ELF-1 (cell line): ENCODE measurements at regions not wholly inside any gene's neighbourhood (a gene's known extent, or its start where the extent isn't known, plus 50 kb on each side); places are given as distances from the start of the nearest gene placed in this dataset.
"Not testable (repeated sequence)": the region's sequence is repeated elsewhere in the genome, so short reads cannot be mapped to it uniquely, and the experiment has no call there.

Experiments
- DNase-seq: peaks from one replicate; pipeline ENCODE4 v3.0.0-alpha.2; 2016; ENCODE audit warnings: low read depth, low spot score

DNA sequence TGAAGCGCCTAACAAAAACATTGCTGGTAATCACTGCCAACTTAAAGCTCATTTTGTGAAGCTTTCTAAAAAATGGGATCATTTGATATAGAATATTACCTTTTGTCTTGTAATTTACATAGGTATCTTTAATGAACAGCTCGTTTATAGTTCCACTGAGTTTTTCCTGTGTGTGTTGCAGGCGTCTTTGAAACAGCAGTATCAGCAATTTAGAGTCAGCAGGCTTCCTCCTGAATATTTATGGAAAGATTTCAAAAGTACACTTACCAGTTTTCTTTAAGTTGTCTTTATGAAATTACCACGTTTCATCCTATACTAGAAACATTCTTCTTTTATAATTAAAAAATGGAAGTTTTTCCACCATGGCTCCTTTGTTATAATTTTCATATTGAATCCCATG, 140.3 kb upstream of the GRIN3A start:
- no peak for DNase-seq

DNA sequence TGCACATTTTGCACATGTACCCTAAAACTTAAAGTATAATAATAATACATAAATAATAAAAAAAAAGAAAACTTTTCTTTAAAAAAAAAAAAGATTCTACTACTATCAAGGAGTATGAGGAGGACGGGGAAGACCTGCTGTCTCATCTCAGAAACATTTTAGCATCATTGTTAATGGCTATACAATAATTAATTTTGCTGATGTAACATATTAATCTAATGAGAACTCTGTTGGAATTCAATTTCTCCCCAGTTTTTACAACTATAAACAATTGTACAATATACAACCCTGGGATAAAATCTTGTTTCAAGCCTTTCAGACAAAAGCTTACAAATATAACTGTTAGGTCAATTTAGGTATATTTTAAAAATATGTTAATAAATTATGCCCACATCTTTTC, 139.0 kb upstream of the GRIN3A start:
- no peak for DNase-seq

DNA sequence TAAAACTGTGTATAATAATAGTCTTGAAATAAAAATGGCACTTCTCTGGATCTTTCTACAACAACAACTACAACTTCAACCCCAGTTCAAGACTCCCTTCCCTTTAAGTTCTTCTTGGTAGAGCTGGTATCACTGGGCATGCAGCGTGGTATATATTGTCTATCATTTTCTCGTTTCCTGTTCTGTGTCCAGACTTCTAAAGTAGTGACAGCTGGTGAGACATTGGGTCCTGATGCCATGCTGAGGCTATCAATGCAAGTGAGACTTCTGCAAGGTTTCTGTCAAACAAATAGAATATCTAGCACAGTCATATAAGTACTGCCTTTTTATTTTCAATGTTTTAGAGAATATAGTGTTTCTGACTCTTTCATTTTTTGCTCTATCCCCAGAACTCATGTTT, 123.0 kb upstream of the GRIN3A start:
- no peak for DNase-seq

DNA sequence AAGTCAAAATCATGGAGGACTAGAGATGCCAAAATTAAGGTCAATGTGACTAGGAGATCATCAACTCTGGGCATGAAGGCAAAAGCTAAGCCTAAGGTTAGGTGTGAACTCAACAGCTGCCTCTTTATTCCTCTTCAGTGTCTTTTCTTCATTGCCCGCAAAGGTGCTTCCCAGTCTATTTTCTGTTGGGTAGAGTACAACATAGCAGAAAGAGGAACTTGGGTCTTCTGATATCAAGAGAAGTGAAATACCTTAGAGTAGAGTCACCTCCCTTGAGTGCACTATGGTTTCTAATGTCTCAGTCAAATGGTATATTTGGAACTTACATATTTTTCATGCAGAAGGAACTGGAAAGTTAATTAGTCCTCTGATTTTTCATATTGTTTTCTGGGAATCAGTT, 122.5 kb upstream of the GRIN3A start:
- no peak for DNase-seq

DNA sequence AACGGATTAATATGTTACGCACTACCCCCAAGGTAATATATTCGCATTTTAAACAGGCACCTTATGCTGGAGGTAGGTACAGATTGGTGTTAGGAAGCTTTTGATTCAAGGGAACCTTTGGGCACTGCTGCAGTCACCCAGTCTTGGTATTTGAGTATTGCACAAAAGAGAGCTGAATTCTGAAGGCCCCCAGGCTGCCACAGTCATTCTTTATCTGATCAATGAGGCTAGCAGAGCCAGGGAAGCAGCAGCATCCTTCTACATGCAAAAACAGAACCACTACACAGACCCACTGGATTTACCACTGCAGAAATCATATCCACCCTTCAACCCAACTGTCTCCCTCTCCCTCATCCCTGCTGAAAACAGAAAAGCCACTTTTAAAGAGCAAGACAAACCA, 121.2 kb upstream of the GRIN3A start:
- DNase-seq: no peak

DNA sequence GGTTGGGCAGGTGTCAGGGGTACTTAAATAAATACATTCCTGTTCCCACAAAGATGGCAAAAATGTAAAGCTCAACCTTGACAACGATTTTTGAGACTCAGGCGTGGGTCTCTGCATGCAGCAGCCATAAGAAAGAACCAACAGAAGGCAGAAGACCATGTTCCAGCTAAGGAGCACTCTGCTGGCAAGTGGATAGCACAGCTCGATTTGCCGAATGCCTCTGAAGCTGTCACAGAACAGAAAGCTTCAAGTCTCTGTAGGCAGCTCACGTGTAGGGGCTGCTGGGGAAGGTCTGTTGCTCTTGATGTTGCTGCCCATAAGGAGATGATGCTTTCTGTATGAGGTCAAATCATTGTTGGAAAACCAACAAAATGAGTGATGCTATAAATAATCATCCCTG, 119.6 kb upstream of the GRIN3A start:
- no peak for DNase-seq

- DNase-seq: no peak
Measured at GRCh38 chr9:101849102-101849707, 110.8 kb upstream of the GRIN3A start.

GRCh38 chr9:101848485-101848919, 110.1 kb upstream of the GRIN3A start:
- no peak for DNase-seq

DNA sequence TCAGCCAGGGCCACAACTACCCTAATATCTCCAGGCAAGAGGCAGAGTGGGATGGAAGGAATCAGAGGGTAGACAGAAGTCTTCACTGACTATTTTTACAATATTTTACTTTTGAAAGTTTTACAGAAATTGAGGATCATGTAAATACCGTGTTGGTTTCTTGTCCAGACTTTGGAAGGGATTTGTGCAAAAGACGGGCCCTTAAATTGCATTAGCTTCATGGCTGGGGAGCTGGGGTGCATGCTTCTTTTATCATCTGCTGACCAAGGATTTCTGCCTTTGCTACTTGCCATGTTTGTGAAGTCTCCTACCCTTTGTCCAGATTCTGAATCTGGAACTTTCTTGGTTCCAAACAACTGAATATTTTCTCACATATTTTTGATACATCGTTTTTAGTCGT, 107.7 kb upstream of the GRIN3A start:
- no peak for DNase-seq

GRCh38 chr9:101840694-101841188, 102.3 kb upstream of the GRIN3A start:
- DNase-seq: no peak

DNA sequence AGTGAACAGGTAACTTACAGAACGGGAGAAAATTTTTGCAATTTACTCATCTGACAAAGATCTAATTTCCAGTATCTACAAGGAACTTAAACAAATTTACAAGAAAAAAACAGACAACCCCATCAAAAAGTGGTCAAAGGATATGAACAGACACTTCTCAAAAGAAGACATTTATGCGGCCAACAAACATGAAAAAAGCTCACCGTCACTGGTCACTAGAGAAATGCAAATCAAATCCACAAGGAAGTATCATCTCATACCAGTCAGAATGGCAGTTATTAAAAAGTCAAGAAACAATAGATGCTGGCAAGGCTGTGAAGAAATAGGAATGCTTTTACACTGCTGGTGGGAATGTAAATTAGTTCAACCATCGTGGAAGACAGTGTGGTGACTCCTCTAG, 100.5 kb upstream of the GRIN3A start:
- DNase-seq: not testable (repeated sequence)

GRCh38 chr9:101836021-101836420, 97.6 kb upstream of the GRIN3A start:
- no peak for DNase-seq

DNA sequence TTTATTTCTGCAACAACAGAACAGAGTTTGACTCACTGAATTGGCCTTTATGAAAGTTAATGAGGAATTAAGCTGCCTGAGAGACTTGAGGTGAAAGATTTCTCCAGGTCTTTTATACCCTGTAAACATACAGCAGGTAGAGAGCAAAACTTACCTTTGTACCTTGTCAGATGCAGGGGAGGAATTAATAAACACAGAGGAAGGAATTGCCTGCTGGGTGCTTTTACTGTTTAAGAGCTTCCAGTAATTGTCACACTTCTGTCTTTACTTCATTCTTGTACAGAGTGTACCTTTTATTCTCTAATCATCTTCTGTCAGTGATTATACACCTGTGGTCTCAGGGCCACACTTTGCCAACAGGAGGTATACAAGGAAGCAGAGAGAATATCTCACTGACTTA, 94.0 kb upstream of the GRIN3A start:
- DNase-seq: no peak

- DNase-seq: not testable (repeated sequence)
Measured at GRCh38 chr9:101821450-101821849, 83.0 kb upstream of the GRIN3A start.

DNA sequence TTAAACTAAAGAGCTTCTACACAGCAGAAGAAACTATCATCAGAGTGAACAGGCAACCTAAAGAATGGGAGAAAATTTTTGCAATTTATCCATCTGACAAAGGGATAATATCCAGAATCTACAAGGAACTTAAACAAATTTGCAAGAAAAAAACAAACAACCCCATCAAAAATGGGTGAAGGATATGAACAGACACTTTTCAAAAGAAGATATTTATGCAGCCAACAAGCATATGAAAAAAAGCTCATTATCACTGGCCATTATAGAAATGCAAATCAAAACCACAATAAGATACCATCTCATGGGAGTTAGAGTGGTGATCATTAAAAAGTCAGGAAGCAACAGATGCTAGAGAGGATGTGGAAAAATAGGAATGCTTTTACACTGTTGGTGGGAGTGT, 82.5 kb upstream of the GRIN3A start:
- DNase-seq: not testable (repeated sequence)

GRCh38 chr9:101814064-101814463, 75.6 kb upstream of the GRIN3A start:
- no peak for DNase-seq

DNA sequence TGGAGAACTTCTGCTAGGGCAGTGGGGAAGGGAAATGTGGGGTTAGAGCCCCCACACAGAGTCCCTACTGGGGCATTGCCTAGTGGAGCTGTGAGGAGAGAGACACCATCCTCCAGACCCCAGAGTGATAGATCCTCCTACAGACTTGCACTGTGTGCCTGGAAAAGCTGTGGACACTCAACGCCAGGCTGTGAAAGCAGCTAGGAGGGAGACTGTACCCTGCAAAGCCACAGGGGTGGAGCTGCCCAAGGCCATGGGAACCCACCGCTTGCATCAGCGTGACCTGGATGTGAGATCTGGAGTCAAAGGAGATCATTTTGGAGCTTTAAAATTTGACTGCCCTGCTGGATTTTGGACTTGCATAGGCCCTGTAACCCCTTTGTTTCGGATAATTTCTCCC, 69.4 kb upstream of the GRIN3A start:
- not testable (repeated sequence) for DNase-seq

GRCh38 chr9:101796044-101796443, 57.6 kb upstream of the GRIN3A start:
- DNase-seq: no peak

DNA sequence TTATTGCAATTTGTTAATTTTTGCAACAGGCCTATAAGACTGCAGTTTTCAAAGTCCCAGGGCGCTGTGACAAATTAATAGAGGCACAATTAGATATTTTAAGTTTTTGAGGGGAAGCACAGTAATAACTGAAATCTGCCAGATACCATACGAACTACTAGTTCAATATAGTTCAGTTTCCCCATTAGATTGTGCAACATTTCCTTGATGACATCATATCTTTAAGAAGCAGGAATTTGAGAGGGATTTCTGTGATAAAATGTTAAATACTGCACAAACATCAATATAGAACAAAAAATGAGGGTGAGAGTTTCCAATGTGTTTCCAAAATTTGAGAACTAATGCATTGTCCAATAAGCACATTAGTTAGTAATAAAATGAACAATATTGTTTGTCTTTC, 56.7 kb upstream of the GRIN3A start:
- no peak for DNase-seq

- DNase-seq: no peak
Measured at GRCh38 chr9:101792475-101792874, 54.0 kb upstream of the GRIN3A start.

GRCh38 chr9:101791938-101792337, 53.5 kb upstream of the GRIN3A start:
- DNase-seq: peak; percentile 55

DNA sequence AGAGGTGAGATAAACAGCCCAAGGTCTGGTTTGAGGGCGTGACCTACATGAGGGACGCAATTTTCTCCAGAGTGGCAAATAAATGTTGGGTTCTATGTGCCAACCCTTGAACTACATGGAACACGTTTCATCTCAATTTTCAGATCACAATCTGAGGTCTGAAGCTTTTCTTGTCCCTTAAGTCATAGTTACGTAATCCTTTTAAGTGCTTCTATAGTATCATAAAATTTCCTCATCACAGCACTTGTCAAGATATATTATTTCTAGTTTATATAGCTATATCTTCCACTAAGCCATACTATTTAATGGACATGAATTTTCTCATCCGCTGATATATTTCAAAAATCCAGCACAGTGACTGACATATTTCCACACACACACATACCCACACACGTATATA, 53.1 kb upstream of the GRIN3A start:
- DNase-seq: no peak
